ENCODE measurements at regions not wholly inside any gene's neighbourhood (a gene's known extent, or its start where the extent isn't known, plus 50 kb on each side); places are given as distances from the start of the nearest gene placed in this dataset.

GRCh38 chr1:78758506-78758905, 108.9 kb downstream of the IFI44 start:
- no peaks in the 10 kb centered on the region for H3K36me3 Mint-ChIP-seq
- H3K4me3 Mint-ChIP-seq, result no peak overlapping the region
- no peaks in the 10 kb centered on the region for H3K27me3 Mint-ChIP-seq
- no peak overlapping the region for H3K27ac Mint-ChIP-seq
- H3K4me1 Mint-ChIP-seq, result no peaks in the 10 kb centered on the region
- ATAC-seq (replicated peaks) (no peak), DNase-seq (no peak)
- peaks cover 5 to 6% of the 10 kb centered on the region in 2 donors for H3K9me3 Mint-ChIP-seq

- no peak overlapping the region for H3K4me3 Mint-ChIP-seq
Measured at GRCh38 chr1:78759881-78760280, 110.2 kb downstream of the IFI44 start.

GRCh38 chr1:78760858-78761257, 111.2 kb downstream of the IFI44 start:
- Mint-ChIP-seq H3K36me3 (no peaks in the 10 kb centered on the region), H3K9me3 (peaks cover 1 to 6% of the 10 kb centered on the region in 2 donors), H3K4me3 (no peak overlapping the region), H3K4me1 (no peaks in the 10 kb centered on the region), H3K27ac (no peak overlapping the region), H3K27me3 (no peaks in the 10 kb centered on the region)
- DNase-seq (no peak), ATAC-seq (replicated peaks) (no peak)

More at GRCh38 chr1:78759881-78760280, 110.2 kb downstream of the IFI44 start:
- Mint-ChIP-seq H3K36me3 (no peaks in the 10 kb centered on the region), H3K9me3 (peaks cover 0 to 4% of the 10 kb centered on the region in 2 donors), H3K27ac (no peak overlapping the region), H3K4me1 (no peaks in the 10 kb centered on the region), H3K27me3 (no peaks in the 10 kb centered on the region)
- DNase-seq (no peak), ATAC-seq (replicated peaks) (no peak)

- no peaks in the 10 kb centered on the region for H3K4me1 Mint-ChIP-seq
- ATAC-seq (replicated peaks) (no peak), DNase-seq (no peak)
- H3K9me3 Mint-ChIP-seq, result peaks cover 1 to 8% of the 10 kb centered on the region in 2 donors
- no peak overlapping the region for H3K4me3 Mint-ChIP-seq
- no peaks in the 10 kb centered on the region for H3K36me3 Mint-ChIP-seq
- H3K27me3 Mint-ChIP-seq, result no peaks in the 10 kb centered on the region
- H3K27ac Mint-ChIP-seq, result no peak overlapping the region
Measured at GRCh38 chr1:78762113-78762512, 112.5 kb downstream of the IFI44 start.

- Mint-ChIP-seq H3K4me1 (no peaks in the 10 kb centered on the region), H3K4me3 (no peak overlapping the region), H3K27ac (no peak overlapping the region), H3K36me3 (no peaks in the 10 kb centered on the region), H3K9me3 (peaks cover 1 to 8% of the 10 kb centered on the region in 2 donors), H3K27me3 (no peaks in the 10 kb centered on the region)
- ATAC-seq (replicated peaks) (no peak), DNase-seq (no peak)
Measured at GRCh38 chr1:78765489-78765888, 115.9 kb downstream of the IFI44 start.

GRCh38 chr1:78779831-78780230, 130.2 kb downstream of the IFI44 start:
- ATAC-seq (replicated peaks) (no peak), DNase-seq (no peak)
- Mint-ChIP-seq H3K4me3 (no peak overlapping the region), H3K27ac (no peak overlapping the region), H3K27me3 (no peaks in the 10 kb centered on the region), H3K36me3 (no peaks in the 10 kb centered on the region), H3K9me3 (no peaks in the 10 kb centered on the region), H3K4me1 (no peaks in the 10 kb centered on the region)

GRCh38 chr1:78787544-78787943, 137.9 kb downstream of the IFI44 start:
- no peak overlapping the region for H3K4me3 Mint-ChIP-seq
- no peak overlapping the region for H3K27ac Mint-ChIP-seq
- no peak for DNase-seq
- no peaks in the 10 kb centered on the region for H3K27me3 Mint-ChIP-seq
- peaks cover 0 to 6% of the 10 kb centered on the region in 2 donors for H3K9me3 Mint-ChIP-seq
- no peaks in the 10 kb centered on the region for H3K36me3 Mint-ChIP-seq
- ATAC-seq (replicated peaks), result no peak
- no peaks in the 10 kb centered on the region for H3K4me1 Mint-ChIP-seq

- Mint-ChIP-seq H3K36me3 (no peaks in the 10 kb centered on the region), H3K9me3 (peaks cover 0 to 6% of the 10 kb centered on the region in 2 donors), H3K4me3 (no peak overlapping the region), H3K27ac (no peak overlapping the region), H3K4me1 (no peaks in the 10 kb centered on the region), H3K27me3 (no peaks in the 10 kb centered on the region)
- ATAC-seq (replicated peaks) (no peak), DNase-seq (no peak)
Measured at GRCh38 chr1:78790174-78790573, 140.5 kb downstream of the IFI44 start.

- DNase-seq (no peak), ATAC-seq (replicated peaks) (no peak)
- Mint-ChIP-seq H3K36me3 (no peaks in the 10 kb centered on the region), H3K9me3 (peaks cover 0 to 6% of the 10 kb centered on the region in 2 donors), H3K27ac (no peak overlapping the region), H3K4me1 (no peaks in the 10 kb centered on the region), H3K4me3 (no peak overlapping the region), H3K27me3 (no peaks in the 10 kb centered on the region)
Measured at GRCh38 chr1:78792756-78793155, 143.1 kb downstream of the IFI44 start.

- DNase-seq, result no peak
- Mint-ChIP-seq H3K27me3 (no peaks in the 10 kb centered on the region), H3K27ac (no peak overlapping the region), H3K9me3 (peaks cover 0 to 2% of the 10 kb centered on the region in 2 donors), H3K4me3 (no peak overlapping the region), H3K4me1 (no peaks in the 10 kb centered on the region), H3K36me3 (no peaks in the 10 kb centered on the region)
- ATAC-seq (replicated peaks), result no peak
Measured at GRCh38 chr1:78797108-78797781, 147.6 kb downstream of the IFI44 start.

GRCh38 chr1:78799926-78800325, 150.3 kb downstream of the IFI44 start:
- H3K27me3 Mint-ChIP-seq, result no peaks in the 10 kb centered on the region
- H3K36me3 Mint-ChIP-seq, result no peaks in the 10 kb centered on the region
- no peak overlapping the region for H3K27ac Mint-ChIP-seq
- H3K4me3 Mint-ChIP-seq, result no peak overlapping the region
- DNase-seq (no peak), ATAC-seq (replicated peaks) (no peak)
- no peaks in the 10 kb centered on the region for H3K4me1 Mint-ChIP-seq
- no peaks in the 10 kb centered on the region for H3K9me3 Mint-ChIP-seq

GRCh38 chr1:78814176-78814575, 164.5 kb downstream of the IFI44 start:
- H3K9me3 Mint-ChIP-seq, result no peaks in the 10 kb centered on the region
- H3K27ac Mint-ChIP-seq, result no peak overlapping the region
- H3K4me1 Mint-ChIP-seq, result no peaks in the 10 kb centered on the region
- H3K36me3 Mint-ChIP-seq, result no peaks in the 10 kb centered on the region
- no peaks in the 10 kb centered on the region for H3K27me3 Mint-ChIP-seq
- no peak overlapping the region for H3K4me3 Mint-ChIP-seq
- ATAC-seq (replicated peaks), result no peak
- no peak for DNase-seq

GRCh38 chr1:78825561-78825960, 175.9 kb downstream of the IFI44 start:
- DNase-seq (no peak), ATAC-seq (replicated peaks) (no peak)
- Mint-ChIP-seq H3K4me3 (no peak overlapping the region), H3K36me3 (no peaks in the 10 kb centered on the region), H3K27me3 (no peaks in the 10 kb centered on the region), H3K27ac (no peak overlapping the region), H3K9me3 (no peaks in the 10 kb centered on the region), H3K4me1 (no peaks in the 10 kb centered on the region)

GRCh38 chr1:78829644-78830043, 176.9 kb downstream of the ADGRL4 start:
- ATAC-seq (replicated peaks) (no peak), DNase-seq (no peak)
- H3K36me3 Mint-ChIP-seq, result no peaks in the 10 kb centered on the region
- no peak overlapping the region for H3K4me3 Mint-ChIP-seq
- no peaks in the 10 kb centered on the region for H3K9me3 Mint-ChIP-seq
- no peaks in the 10 kb centered on the region for H3K27me3 Mint-ChIP-seq
- H3K4me1 Mint-ChIP-seq, result peaks cover 0 to 2% of the 10 kb centered on the region in 2 donors
- no peak overlapping the region for H3K27ac Mint-ChIP-seq

- Mint-ChIP-seq H3K4me1 (peaks cover 0 to 2% of the 10 kb centered on the region in 2 donors), H3K27me3 (no peaks in the 10 kb centered on the region), H3K4me3 (no peak overlapping the region), H3K9me3 (no peaks in the 10 kb centered on the region), H3K36me3 (no peaks in the 10 kb centered on the region), H3K27ac (no peak overlapping the region)
- ATAC-seq (replicated peaks) (no peak), DNase-seq (no peak)
Measured at GRCh38 chr1:78830321-78830720, 176.2 kb downstream of the ADGRL4 start.

All from stimulated activated naive B cell treated with anti-CD40 and anti-IgM and Interleukin-4, amounts not matched to agents 10 μg/mL and 1 μg/mL and 100 μg/mL, for 72 hours (primary cell).